ENCODE measurements at regions not wholly inside any gene's neighbourhood (a gene's known extent, or its start where the extent isn't known, plus 50 kb on each side); places are given as distances from the start of the nearest gene placed in this dataset.
"Not testable (repeated sequence)": the region's sequence is repeated elsewhere in the genome, so short reads cannot be mapped to it uniquely, and the experiment has no call there.

DNA sequence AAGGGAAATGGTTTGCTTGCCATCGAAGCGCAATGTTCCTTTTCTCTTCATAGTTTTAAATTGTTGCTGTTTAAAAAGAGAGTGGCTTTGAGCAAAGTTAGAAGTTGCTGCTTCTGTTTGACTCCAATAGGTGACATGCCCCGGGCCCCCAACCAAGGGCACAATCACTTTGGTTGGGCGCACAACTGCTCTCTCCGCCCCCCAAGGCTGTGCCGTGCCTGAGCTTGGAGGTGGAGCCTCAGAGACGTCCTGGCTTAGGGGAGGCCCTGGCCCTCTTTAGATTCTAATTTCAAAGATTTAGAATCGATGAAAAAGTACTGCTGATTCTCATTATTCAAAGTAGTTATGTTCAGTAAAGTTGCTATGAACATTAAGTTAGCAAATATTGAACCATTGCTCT, 725.9 kb downstream of the COL12A1 start:
- no peaks in the 10 kb centered on the region for H3K4me1 ChIP-seq
- no peak overlapping the region for H3K4me3 ChIP-seq
- TF ChIP-seq, protein P1, sequence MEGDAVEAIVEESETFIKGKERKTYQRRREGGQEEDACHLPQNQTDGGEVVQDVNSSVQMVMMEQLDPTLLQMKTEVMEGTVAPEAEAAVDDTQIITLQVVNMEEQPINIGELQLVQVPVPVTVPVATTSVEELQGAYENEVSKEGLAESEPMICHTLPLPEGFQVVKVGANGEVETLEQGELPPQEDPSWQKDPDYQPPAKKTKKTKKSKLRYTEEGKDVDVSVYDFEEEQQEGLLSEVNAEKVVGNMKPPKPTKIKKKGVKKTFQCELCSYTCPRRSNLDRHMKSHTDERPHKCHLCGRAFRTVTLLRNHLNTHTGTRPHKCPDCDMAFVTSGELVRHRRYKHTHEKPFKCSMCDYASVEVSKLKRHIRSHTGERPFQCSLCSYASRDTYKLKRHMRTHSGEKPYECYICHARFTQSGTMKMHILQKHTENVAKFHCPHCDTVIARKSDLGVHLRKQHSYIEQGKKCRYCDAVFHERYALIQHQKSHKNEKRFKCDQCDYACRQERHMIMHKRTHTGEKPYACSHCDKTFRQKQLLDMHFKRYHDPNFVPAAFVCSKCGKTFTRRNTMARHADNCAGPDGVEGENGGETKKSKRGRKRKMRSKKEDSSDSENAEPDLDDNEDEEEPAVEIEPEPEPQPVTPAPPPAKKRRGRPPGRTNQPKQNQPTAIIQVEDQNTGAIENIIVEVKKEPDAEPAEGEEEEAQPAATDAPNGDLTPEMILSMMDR (IDR thresholded peaks at IDR 0.05): no peak
- TF ChIP-seq POLR2A (IDR thresholded peaks at IDR 0.05): no peak
- no peaks in the 10 kb centered on the region for H3K27me3 ChIP-seq
- DNase-seq: no peak
- no peaks in the 10 kb centered on the region for H3K9me3 ChIP-seq
- H3K36me3 ChIP-seq: no peaks in the 10 kb centered on the region
- intact Hi-C loops (cut with DNase I; ENCODE audit: low total_unique reads): no loop called here
- no peak overlapping the region for H3K27ac ChIP-seq

DNA sequence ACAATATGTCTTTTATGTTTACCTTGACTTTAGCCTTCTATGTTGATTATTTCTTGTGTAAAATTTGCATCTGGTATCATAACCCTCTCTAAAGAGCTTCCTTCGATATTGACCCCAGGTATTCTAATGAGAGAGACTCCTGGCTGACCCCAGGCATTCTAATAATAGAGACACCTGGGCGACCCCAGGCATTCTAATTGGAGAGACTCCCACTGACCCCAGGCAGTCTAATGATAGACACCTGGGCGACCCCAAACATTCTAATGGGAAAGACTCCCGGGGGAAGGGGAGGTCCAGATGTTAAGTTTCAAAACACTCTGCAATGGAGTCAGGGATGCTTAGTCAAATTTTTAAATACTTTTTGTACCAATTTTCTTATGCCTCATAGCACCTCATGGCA, 726.4 kb downstream of the COL12A1 start:
- no peaks in the 10 kb centered on the region for H3K9me3 ChIP-seq
- intact Hi-C loops (cut with DNase I; ENCODE audit: low total_unique reads): no loop called here
- H3K27ac ChIP-seq: no peak overlapping the region
- H3K4me1 ChIP-seq: no peaks in the 10 kb centered on the region
- no peak overlapping the region for H3K4me3 ChIP-seq
- no peak for DNase-seq
- H3K27me3 ChIP-seq: no peaks in the 10 kb centered on the region
- TF ChIP-seq, protein P1 (IDR thresholded peaks at IDR 0.05): no peak
- no peak for TF ChIP-seq POLR2A (IDR thresholded peaks at IDR 0.05)
- H3K36me3 ChIP-seq: no peaks in the 10 kb centered on the region

GRCh38 chr6:74474046-74474445, 731.8 kb downstream of the COL12A1 start:
- intact Hi-C loops (cut with DNase I; ENCODE audit: low total_unique reads); H3K36me3 ChIP-seq; H3K27ac ChIP-seq; H3K4me1 ChIP-seq; H3K9me3 ChIP-seq; H3K27me3 ChIP-seq; DNase-seq; H3K4me3 ChIP-seq: not testable (repeated sequence)

GRCh38 chr6:74468552-74468951, 737.3 kb downstream of the COL12A1 start:
- intact Hi-C loops (cut with DNase I; ENCODE audit: low total_unique reads); H3K27me3 ChIP-seq; H3K9me3 ChIP-seq; H3K36me3 ChIP-seq; H3K27ac ChIP-seq; H3K4me3 ChIP-seq; H3K4me1 ChIP-seq; DNase-seq: not testable (repeated sequence)

GRCh38 chr6:74467533-74468215, 738.2 kb downstream of the COL12A1 start:
- no peak overlapping the region for H3K27ac ChIP-seq
- no peaks in the 10 kb centered on the region for H3K27me3 ChIP-seq
- no peaks in the 10 kb centered on the region for H3K36me3 ChIP-seq
- no peaks in the 10 kb centered on the region for H3K4me1 ChIP-seq
- intact Hi-C loops (cut with DNase I; ENCODE audit: low total_unique reads): no loop called here
- no peak overlapping the region for H3K4me3 ChIP-seq
- TF ChIP-seq, protein P1 (IDR thresholded peaks at IDR 0.05): no peak
- no peak for TF ChIP-seq POLR2A (IDR thresholded peaks at IDR 0.05)
- DNase-seq: no peak
- H3K9me3 ChIP-seq: no peaks in the 10 kb centered on the region

DNA sequence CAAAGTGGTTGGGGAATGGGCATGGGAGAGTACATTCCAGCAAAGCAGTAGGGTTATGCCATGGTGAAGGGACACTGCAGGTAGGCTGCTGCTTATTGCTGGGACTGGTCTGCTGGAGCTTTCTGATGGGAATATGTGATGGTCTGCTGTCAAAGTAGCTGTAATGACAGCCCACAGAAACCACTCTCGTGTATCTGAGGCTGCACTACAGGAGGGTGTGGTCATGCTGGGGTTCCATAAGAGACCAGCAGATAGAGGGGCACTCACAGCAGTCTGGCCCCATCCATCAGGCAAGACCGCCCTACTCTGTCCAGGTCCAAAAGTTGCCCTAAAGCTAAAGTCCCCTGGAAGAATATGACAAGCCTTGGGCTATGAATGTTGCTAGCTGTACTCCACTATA, 739.3 kb downstream of the COL12A1 start:
- Histone ChIP-seq H3K27ac (no peak overlapping the region), H3K36me3 (no peaks in the 10 kb centered on the region), H3K27me3 (no peaks in the 10 kb centered on the region), H3K9me3 (no peaks in the 10 kb centered on the region), H3K4me1 (no peaks in the 10 kb centered on the region), H3K4me3 (no peak overlapping the region)
- TF ChIP-seq, protein P1 (IDR thresholded peaks at IDR 0.05): no peak
- TF ChIP-seq POLR2A (IDR thresholded peaks at IDR 0.05): no peak
- DNase-seq: no peak
- intact Hi-C loops (cut with DNase I; ENCODE audit: low total_unique reads): no loop called here

Measured in uterus (tissue), 3 donors.